ENCODE measurements at regions not wholly inside any gene's neighbourhood (a gene's known extent, or its start where the extent isn't known, plus 50 kb on each side); places are given as distances from the start of the nearest gene placed in this dataset.

- TF ChIP-seq, protein P1, sequence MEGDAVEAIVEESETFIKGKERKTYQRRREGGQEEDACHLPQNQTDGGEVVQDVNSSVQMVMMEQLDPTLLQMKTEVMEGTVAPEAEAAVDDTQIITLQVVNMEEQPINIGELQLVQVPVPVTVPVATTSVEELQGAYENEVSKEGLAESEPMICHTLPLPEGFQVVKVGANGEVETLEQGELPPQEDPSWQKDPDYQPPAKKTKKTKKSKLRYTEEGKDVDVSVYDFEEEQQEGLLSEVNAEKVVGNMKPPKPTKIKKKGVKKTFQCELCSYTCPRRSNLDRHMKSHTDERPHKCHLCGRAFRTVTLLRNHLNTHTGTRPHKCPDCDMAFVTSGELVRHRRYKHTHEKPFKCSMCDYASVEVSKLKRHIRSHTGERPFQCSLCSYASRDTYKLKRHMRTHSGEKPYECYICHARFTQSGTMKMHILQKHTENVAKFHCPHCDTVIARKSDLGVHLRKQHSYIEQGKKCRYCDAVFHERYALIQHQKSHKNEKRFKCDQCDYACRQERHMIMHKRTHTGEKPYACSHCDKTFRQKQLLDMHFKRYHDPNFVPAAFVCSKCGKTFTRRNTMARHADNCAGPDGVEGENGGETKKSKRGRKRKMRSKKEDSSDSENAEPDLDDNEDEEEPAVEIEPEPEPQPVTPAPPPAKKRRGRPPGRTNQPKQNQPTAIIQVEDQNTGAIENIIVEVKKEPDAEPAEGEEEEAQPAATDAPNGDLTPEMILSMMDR (IDR thresholded peaks at IDR 0.05 in 2 of 3, conservative IDR thresholded peaks at IDR 0.05 in 1 of 3; ENCODE audit: insufficient read depth in 2 of 3, low read depth in 1 of 3, low read length in 3 of 3): no peak
- TF ChIP-seq SRSF3 (IDR thresholded peaks at IDR 0.05; ENCODE audit: insufficient read depth, low read length) (no peak), GTF2F1 (IDR thresholded peaks at IDR 0.05; ENCODE audit: low read depth, low read length) (no peak), TSHZ1 (CRISPR knock-in tag; IDR thresholded peaks at IDR 0.05) (no peak), ATF3 (IDR thresholded peaks at IDR 0.05) (no peak), ATF3 (CRISPR knock-in tag; conservative IDR thresholded peaks at IDR 0.05) (no peak)
These were observed 157.8 kb downstream of the SLCO4C1 start for GRCh38 chr5:102138243-102138653.

Data from K562 (cell line).